ENCODE measurements at regions not wholly inside any gene's neighbourhood (a gene's known extent, or its start where the extent isn't known, plus 50 kb on each side); places are given as distances from the start of the nearest gene placed in this dataset.
"Not testable (repeated sequence)": the region's sequence is repeated elsewhere in the genome, so short reads cannot be mapped to it uniquely, and the experiment has no call there.

DNA sequence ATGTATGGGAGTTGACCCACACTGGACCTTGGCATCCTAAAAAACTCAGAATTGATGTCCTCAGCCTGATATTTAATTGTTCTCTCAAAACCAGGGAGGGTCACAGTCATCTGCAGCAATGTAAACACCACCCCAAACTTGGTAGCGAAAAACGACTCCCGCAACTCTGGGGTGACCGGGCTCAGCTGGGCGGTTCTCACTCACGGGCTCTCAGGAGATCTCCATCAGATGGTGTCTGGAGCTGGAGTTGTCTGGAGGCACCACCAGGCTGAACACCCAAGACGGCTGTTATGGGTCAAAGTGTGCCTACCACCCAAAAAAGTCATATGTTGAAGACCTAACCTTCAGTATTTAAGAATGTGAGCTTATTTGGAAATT, 50.9 kb upstream of the NXT1 start:
- Mint-ChIP-seq H3K27ac (no peak overlapping the region), H3K9me3 (no peaks in the 10 kb centered on the region), H3K36me3 (ENCODE audit: low read depth) (no peaks in the 10 kb centered on the region), H3K27me3 (peaks cover 12% of the 10 kb centered on the region), H3K4me1 (ENCODE audit: low read depth) (no peaks in the 10 kb centered on the region), H3K4me3 (no peak overlapping the region)
- intact Hi-C loops (cut with micrococcal nuclease) = no loop called here

DNA sequence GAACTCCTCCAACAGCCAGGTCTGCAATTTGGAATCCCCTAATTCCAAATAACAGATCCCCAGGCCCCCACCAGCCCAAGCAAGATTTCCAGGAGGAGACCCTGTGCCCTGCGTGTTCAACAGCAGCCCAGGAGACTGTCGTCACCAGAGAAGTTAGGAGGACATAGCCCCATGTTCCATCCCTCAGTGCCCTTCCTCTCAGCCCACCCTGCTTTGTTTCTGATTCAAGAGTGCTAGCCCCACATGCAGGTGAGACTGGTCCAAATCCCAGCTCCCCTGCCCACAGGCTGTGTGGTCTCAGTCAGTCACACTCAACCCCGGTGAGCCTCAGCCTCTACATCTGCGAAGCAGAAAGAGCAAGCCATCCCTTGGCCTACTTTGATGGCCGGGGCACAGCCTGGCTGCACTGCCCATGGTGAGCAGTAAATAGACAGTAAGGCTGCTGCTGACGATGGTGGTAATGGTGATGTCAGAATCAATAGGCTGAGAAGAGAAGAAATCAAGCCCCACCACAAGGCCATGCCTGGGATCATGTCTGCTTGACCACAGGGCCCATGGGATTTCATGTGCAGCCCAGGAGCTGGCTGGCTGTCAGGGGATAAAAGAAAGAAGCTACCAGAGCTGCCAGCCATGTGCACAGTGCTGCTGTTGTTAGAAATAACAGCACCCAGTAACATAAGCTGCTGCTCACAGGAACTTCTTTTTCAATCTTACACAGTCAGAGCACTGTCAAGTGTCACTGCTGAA, 51.5 kb upstream of the NXT1 start:
- H3K27me3 Mint-ChIP-seq = peaks cover 13% of the 10 kb centered on the region
- H3K27ac Mint-ChIP-seq = no peak overlapping the region
- H3K4me1 Mint-ChIP-seq (ENCODE audit: low read depth) = no peaks in the 10 kb centered on the region
- no peaks in the 10 kb centered on the region for H3K9me3 Mint-ChIP-seq
- H3K36me3 Mint-ChIP-seq (ENCODE audit: low read depth) = no peaks in the 10 kb centered on the region
- H3K4me3 Mint-ChIP-seq = no peak overlapping the region
- intact Hi-C loops (cut with micrococcal nuclease) = no loop called here

DNA sequence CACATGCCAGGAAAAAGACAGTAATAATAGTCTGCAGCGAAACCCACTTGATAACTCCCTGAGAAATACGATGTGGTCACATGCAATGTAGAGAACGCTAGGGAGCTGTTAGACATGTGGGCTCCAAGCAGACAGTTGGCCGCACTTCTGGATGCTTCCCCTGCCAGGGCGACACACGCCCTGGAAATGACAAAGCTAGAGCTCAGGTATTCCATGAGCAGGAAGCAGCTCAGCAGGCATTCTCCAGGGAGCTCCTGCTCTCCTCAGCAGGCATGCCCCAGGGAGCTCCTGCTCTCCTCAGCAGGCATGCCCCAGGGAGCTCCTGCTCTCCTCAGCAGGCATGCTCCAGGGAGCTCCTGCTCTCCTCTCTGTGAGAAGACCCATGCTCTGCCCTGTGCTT, 52.4 kb upstream of the NXT1 start:
- H3K27ac Mint-ChIP-seq = no peak overlapping the region
- no peaks in the 10 kb centered on the region for H3K9me3 Mint-ChIP-seq
- H3K36me3 Mint-ChIP-seq (ENCODE audit: low read depth) = no peaks in the 10 kb centered on the region
- intact Hi-C loops (cut with micrococcal nuclease) = no loop called here
- peaks cover 7% of the 10 kb centered on the region for H3K27me3 Mint-ChIP-seq
- H3K4me1 Mint-ChIP-seq (ENCODE audit: low read depth) = no peaks in the 10 kb centered on the region
- no peak overlapping the region for H3K4me3 Mint-ChIP-seq

DNA sequence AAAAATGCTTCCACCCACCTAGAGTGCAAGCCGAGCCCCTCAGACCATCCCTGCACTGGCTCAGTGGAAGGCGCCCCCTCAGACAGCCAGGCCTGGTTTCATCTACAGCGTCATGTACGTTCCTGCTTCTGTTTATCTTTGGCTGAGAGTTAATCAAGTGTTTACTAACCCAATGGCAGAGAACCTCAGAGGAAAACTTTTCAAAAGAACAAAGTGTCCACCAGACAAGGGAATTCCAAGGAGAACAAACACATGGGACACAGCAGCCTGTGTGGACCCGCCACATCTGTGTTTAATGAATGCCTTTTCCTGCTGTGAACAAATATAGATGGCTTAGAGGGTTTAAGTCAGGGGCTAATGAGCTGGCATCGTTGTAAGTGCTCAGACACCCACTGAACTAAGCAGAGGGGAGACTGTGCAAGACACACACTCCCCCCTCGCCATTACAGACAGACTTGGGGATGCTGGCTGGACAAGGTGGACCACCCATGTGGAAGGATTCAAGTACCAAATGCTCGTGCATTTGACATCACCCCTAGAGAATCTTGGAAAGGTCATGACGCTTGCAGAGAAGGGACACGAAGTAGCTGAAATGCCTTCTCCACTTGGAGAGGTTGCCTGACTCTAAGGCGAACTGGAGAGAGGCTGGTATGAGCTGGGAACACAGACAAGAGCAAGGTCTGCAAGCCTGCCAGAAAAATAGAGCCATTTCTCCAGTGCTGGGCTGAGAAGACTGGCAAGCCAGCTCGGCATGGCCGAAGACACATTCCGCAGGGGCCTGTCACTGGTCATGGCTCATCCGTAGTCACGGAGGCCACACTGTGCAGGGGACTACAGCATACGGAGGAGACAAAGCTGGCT, 53.5 kb upstream of the NXT1 start:
- Mint-ChIP-seq H3K27me3 (peaks cover 7% of the 10 kb centered on the region), H3K4me3 (no peak overlapping the region), H3K27ac (no peak overlapping the region), H3K9me3 (no peaks in the 10 kb centered on the region), H3K36me3 (ENCODE audit: low read depth) (no peaks in the 10 kb centered on the region), H3K4me1 (ENCODE audit: low read depth) (no peaks in the 10 kb centered on the region)
- intact Hi-C loops (cut with micrococcal nuclease) = no loop called here

DNA sequence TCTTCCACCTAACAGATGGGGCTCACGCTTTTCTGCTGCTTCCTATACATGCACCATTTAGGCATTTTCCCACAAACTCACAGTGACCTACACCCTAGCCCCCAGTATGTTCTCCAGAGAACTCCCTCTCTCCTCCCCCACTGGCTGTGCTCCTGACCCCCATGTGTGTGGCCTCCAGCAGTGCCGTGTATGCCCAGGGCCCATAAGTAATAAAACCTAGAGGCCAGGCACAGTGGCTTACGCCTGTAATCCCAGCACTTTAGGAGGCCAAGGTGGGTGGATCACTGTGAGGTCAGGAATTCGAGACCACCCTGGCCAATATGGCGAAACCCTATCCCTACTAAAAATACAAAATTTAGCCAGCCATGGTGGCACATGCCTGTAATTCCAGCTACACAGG, 54.7 kb upstream of the NXT1 start:
- peaks cover 6% of the 10 kb centered on the region for H3K27me3 Mint-ChIP-seq
- no peaks in the 10 kb centered on the region for H3K4me1 Mint-ChIP-seq (ENCODE audit: low read depth)
- H3K4me3 Mint-ChIP-seq = no peak overlapping the region
- intact Hi-C loops (cut with micrococcal nuclease) = no loop called here
- H3K36me3 Mint-ChIP-seq (ENCODE audit: low read depth) = no peaks in the 10 kb centered on the region
- no peak overlapping the region for H3K27ac Mint-ChIP-seq
- no peaks in the 10 kb centered on the region for H3K9me3 Mint-ChIP-seq

DNA sequence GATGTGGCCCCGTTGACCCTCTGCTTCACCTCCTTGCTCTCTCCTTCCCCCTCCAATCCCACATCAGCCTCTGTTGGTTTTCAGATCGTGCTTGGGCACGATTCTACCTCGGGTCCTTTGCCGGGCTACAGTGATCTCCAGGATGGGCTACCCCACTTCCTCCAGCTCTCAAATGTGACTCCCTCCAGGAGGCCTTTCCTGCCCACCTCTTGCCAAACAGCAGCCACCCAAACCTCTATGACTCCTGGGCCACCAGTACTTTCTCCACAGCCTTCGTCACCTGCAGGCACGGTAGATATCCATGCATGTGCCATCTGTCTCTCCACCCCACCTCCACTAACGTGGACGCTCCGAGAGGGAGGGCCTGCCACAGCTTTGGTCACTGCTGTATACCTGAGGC, 55.9 kb upstream of the NXT1 start:
- no peaks in the 10 kb centered on the region for H3K36me3 Mint-ChIP-seq (ENCODE audit: low read depth)
- peaks cover 8% of the 10 kb centered on the region for H3K27me3 Mint-ChIP-seq
- no peak overlapping the region for H3K4me3 Mint-ChIP-seq
- H3K27ac Mint-ChIP-seq = no peak overlapping the region
- no peaks in the 10 kb centered on the region for H3K4me1 Mint-ChIP-seq (ENCODE audit: low read depth)
- H3K9me3 Mint-ChIP-seq = no peaks in the 10 kb centered on the region
- intact Hi-C loops (cut with micrococcal nuclease) = no loop called here

DNA sequence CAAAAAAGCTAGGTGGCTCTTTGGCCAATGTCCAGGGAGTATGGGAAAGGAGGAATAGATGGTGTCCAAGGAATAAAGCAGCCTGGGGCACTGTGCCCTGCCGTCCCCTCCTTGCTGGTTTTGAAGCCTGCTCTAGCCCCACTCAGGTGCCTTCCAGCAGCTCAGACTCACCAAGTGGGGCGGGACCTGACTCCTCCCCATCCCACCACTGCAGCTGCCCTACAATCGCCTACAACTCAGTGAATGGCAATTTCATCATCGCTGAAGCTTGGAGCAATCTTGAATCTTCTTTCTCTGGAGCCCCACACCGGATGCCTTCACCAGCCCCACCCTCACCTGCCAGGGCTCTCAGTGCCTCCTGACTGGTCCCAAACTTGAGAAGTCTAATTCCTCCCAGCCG, 56.4 kb upstream of the NXT1 start:
- no peak overlapping the region for H3K27ac Mint-ChIP-seq
- H3K36me3 Mint-ChIP-seq (ENCODE audit: low read depth) = no peaks in the 10 kb centered on the region
- intact Hi-C loops (cut with micrococcal nuclease) = no loop called here
- H3K27me3 Mint-ChIP-seq = peaks cover 8% of the 10 kb centered on the region
- H3K9me3 Mint-ChIP-seq = no peaks in the 10 kb centered on the region
- H3K4me1 Mint-ChIP-seq (ENCODE audit: low read depth) = no peaks in the 10 kb centered on the region
- H3K4me3 Mint-ChIP-seq = no peak overlapping the region

DNA sequence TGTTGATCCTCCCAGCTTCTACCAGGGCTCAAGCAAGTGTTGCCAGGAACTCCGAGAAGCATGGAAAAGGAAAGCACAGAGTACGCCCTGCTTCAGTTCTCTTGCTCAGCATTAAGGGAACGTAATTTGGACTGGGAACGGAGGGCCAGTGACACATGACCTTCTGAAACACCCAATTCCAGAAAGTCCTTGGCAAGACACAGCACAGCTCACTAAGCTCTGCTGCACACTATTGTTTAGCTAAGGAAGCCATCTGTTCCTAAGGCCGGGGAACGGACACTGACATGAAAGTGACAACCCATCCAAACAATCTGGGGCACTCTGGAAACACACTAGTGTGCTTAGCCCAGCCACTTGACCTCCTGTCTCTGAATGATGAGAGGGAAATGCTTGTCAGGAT, 56.9 kb upstream of the NXT1 start:
- H3K27ac Mint-ChIP-seq = no peak overlapping the region
- intact Hi-C loops (cut with micrococcal nuclease) = no loop called here
- peaks cover 10% of the 10 kb centered on the region for H3K27me3 Mint-ChIP-seq
- H3K4me3 Mint-ChIP-seq = no peak overlapping the region
- H3K36me3 Mint-ChIP-seq (ENCODE audit: low read depth) = no peaks in the 10 kb centered on the region
- H3K4me1 Mint-ChIP-seq (ENCODE audit: low read depth) = no peaks in the 10 kb centered on the region
- H3K9me3 Mint-ChIP-seq = no peaks in the 10 kb centered on the region

DNA sequence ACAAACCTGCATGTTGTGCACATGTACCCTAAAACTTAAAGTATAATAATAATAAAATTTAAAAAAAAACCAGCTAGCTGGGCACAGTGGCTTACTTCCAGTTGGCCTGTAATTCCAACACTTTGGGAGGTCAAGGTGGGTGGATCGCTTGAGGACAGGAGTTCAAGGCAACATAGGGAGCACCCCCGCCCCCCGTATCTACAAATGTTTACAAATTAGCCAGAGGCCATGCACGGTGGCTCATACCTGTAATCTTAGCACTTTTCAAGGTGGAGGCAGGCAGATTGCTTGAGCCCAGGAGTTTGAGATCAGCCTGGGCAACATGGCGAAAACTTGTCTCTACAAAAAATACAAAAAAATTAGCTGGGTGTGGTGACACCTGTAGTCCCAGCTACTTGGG, 58.3 kb upstream of the NXT1 start:
- intact Hi-C loops (cut with micrococcal nuclease); H3K4me3 Mint-ChIP-seq; H3K9me3 Mint-ChIP-seq; H3K4me1 Mint-ChIP-seq (ENCODE audit: low read depth); H3K27ac Mint-ChIP-seq; H3K36me3 Mint-ChIP-seq (ENCODE audit: low read depth): not testable (repeated sequence)
- H3K27me3 Mint-ChIP-seq = peaks cover 10% of the 10 kb centered on the region

DNA sequence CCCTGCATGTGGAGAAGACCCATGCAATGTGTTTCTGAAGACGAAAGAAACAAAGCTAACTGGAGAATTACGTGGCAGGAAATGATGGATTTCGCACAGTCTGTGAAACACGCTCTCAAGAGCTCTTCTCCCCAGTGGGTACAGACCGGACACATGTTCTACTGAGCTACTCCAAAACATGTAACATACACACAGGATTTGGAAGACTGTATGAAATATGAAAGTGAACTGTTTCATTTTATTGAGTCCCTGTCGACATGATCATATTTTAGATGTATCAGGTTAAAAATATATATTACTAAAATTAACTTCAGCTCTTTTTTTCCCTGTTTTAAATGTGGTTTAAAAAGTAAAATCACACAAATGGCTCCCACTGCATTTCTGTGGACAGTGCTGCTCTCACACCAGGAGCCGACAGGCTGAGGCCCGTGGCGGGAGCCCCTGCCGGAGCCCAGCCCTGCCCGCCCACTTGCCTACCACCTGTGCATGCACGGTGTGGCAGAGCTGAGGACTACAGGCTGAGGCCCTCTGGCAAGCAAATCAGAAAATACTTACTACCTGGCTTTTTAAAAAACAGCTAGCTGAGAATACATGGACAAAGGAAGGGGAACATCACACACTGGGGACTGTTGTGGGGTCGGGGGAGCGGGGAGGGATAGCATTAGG, 58.9 kb upstream of the NXT1 start:
- Mint-ChIP-seq H3K4me3 (no peak overlapping the region), H3K27ac (no peak overlapping the region), H3K4me1 (ENCODE audit: low read depth) (no peaks in the 10 kb centered on the region), H3K9me3 (no peaks in the 10 kb centered on the region), H3K36me3 (ENCODE audit: low read depth) (no peaks in the 10 kb centered on the region), H3K27me3 (peaks cover 10% of the 10 kb centered on the region)
- intact Hi-C loops (cut with micrococcal nuclease) = no loop called here

DNA sequence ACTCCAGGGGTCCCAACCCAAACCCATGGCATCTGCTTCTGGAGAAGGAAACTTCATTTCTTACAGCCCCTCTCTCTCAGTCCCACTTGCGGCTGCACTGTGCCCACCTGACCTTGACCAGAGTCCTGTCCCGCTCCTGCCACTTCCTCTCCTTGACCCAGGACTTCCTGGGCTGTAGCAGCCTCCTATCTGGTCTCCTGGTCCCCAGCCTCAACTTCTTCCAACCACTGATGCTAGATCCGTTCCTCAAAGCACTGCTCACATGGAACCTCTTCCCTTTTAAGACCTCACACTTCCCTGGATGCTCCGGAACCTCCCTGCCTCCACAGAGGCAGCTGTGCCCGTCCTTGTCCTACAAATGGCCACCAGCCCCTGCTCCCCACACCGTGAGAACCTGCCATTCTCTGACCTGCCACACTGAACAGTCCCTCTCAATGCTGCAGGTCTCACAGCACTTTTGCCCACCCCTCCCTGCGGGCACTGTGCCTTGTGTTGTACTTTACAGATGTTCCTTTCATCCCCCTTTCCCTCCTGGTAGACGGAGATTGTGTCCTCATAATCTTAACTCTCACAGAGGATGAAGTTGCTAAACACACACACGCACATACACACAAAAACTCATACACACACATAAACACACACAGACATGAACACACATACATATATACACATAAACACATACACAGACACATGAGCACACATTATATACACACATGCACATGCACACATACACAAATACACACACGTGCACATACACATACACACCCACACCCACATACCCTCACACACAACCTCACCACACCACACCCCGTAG, 59.6 kb upstream of the NXT1 start:
- Mint-ChIP-seq H3K4me1 (ENCODE audit: low read depth) (no peaks in the 10 kb centered on the region), H3K9me3 (no peaks in the 10 kb centered on the region), H3K27ac (no peak overlapping the region), H3K36me3 (ENCODE audit: low read depth) (no peaks in the 10 kb centered on the region), H3K27me3 (peaks cover 10% of the 10 kb centered on the region), H3K4me3 (no peak overlapping the region)
- intact Hi-C loops (cut with micrococcal nuclease) = no loop called here

DNA sequence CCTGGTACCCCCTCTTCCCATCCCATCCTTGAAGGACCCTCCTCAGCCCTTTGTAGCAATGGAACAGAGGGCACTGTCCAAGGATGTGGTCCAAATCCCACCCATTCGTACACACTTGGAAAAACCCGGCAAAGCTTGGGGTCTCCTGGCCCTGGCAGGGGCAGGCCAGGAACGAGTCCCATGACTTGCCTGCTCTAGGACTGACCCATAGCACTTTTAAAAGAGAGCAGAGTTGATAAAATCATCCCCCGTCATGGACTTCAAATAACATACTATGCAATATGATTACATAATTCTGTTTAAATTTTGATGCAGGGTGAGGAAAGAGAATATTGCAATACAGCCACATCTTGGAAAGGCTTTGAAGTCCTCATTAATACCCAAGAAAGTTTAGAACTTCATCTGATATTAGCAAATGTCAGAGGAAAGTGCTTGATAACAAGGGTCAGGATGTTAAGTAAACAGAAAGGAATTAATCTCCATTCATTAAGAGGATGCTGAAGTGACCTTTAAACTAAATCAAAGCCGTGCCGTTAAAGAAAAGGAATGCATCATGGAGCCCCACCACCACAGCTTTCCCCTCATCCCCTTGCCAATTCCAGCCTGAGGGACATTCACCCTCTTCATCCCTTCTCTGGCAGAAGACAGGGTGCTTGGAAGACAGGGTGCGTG, 60.7 kb upstream of the NXT1 start:
- Mint-ChIP-seq H3K4me3 (no peak overlapping the region), H3K4me1 (ENCODE audit: low read depth) (no peaks in the 10 kb centered on the region), H3K27me3 (peaks cover 10% of the 10 kb centered on the region), H3K27ac (no peak overlapping the region), H3K36me3 (ENCODE audit: low read depth) (no peaks in the 10 kb centered on the region), H3K9me3 (no peaks in the 10 kb centered on the region)
- intact Hi-C loops (cut with micrococcal nuclease) = no loop called here

DNA sequence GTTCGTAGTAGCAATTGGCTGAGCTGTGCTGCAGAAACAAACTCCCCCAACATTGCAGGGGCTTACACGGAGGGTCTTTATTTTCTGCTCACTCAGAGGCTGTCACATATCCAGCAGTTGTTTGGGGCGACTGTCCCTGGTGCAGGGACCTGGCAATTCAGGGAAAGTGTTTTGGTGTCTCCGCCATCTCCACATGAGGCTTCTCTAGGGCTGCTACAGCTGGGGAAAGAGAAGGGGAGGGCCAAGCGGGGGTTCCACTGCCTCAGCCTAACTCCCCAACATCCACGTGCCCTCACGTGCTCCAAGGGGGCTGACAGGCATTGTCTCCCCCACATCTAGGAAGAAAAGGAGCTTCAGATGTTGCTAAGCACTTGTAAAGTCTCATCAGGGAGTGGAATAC, 61.3 kb upstream of the NXT1 start:
- intact Hi-C loops (cut with micrococcal nuclease) = no loop called here
- H3K36me3 Mint-ChIP-seq (ENCODE audit: low read depth) = no peaks in the 10 kb centered on the region
- H3K27me3 Mint-ChIP-seq = peaks cover 5% of the 10 kb centered on the region
- no peaks in the 10 kb centered on the region for H3K9me3 Mint-ChIP-seq
- H3K4me3 Mint-ChIP-seq = no peak overlapping the region
- H3K27ac Mint-ChIP-seq = no peak overlapping the region
- H3K4me1 Mint-ChIP-seq (ENCODE audit: low read depth) = no peaks in the 10 kb centered on the region

Measured in dendritic cell treated with granulocyte-macrophage colony-stimulating factor and Interleukin-4, amounts not matched to agents 40 ng/mL and 50 ng/mL, for 4 days (primary cell).